H9 (cell line): ENCODE measurements at regions not wholly inside any gene's neighbourhood (a gene's known extent, or its start where the extent isn't known, plus 50 kb on each side); places are given as distances from the start of the nearest gene placed in this dataset.
A peak's percentile ranks its signal among the peaks of the same experiment; 100 is the strongest.

Experiments used
- DNase-seq: peaks from one replicate; pipeline ENCODE4 v3.0.0-alpha.2; 2017
- H2AFZ ChIP-seq: one replicate; pipeline ENCODE4 v1.6.1; 2013; ENCODE audit warnings: mild to moderate bottlenecking, low read length, control low read depth, moderate library complexity
- H2AK5ac ChIP-seq: 2 replicates; pipeline ENCODE4 v1.6.1; 2013; ENCODE audit warnings: low read length, control low read depth, mixed read lengths; ENCODE audit not compliant: insufficient read length
- H2BK120ac ChIP-seq: one replicate; pipeline ENCODE4 v1.6.1; 2013; ENCODE audit warnings: low read depth, mild to moderate bottlenecking, low read length, control low read depth, inconsistent platforms; ENCODE audit not compliant: poor library complexity, severe bottlenecking
- H2BK12ac ChIP-seq: 2 replicates; pipeline ENCODE4 v1.6.1; 2013; ENCODE audit warnings: low read length, control low read depth, mixed read lengths, low read depth; ENCODE audit not compliant: insufficient read length
- H2BK15ac ChIP-seq: 2 replicates; pipeline ENCODE4 v1.6.1; 2013; ENCODE audit warnings: low read depth, low read length, control low read depth
- H2BK20ac ChIP-seq: one replicate; pipeline ENCODE4 v1.6.1; 2013; ENCODE audit warnings: low read depth, mild to moderate bottlenecking, low read length, control low read depth, inconsistent platforms; ENCODE audit not compliant: poor library complexity, severe bottlenecking
- H2BK5ac ChIP-seq: 2 replicates; pipeline ENCODE4 v1.6.1; 2013; ENCODE audit warnings: low read length, control low read depth, mixed read lengths; ENCODE audit not compliant: insufficient read length
- H3K14ac ChIP-seq: 2 replicates; pipeline ENCODE4 v1.6.1; 2013; ENCODE audit warnings: low read length, control low read depth; ENCODE audit not compliant: insufficient read depth
- H3K18ac ChIP-seq: 2 replicates; pipeline ENCODE4 v1.6.1; 2013; ENCODE audit warnings: low read depth, mild to moderate bottlenecking, mixed read lengths, low read length, control low read depth; ENCODE audit not compliant: insufficient read length
- H3K23ac ChIP-seq: 2 replicates; pipeline ENCODE4 v1.6.1; 2013; ENCODE audit warnings: low read length, control low read depth, mixed read lengths, low read depth; ENCODE audit not compliant: insufficient read length
- H3K23me2 ChIP-seq: 2 replicates; pipeline ENCODE4 v1.6.1; 2013; ENCODE audit warnings: low read depth, mild to moderate bottlenecking, mixed read lengths, low read length, control low read depth; ENCODE audit not compliant: insufficient read length, poor library complexity, severe bottlenecking
- H3K27ac ChIP-seq: 2 replicates; pipeline ENCODE4 v1.5.1; 2013; ENCODE audit warnings: low read length, control low read depth, mixed read lengths, low read depth; ENCODE audit not compliant: insufficient read length
- H3K27me3 ChIP-seq: 2 replicates; pipeline ENCODE4 v1.6.1; 2013; ENCODE audit warnings: low read length, control low read depth, inconsistent platforms; ENCODE audit not compliant: insufficient read depth
- H3K4ac ChIP-seq: 2 replicates; pipeline ENCODE4 v1.6.1; 2013; ENCODE audit warnings: low read depth, mild to moderate bottlenecking, control low read depth, inconsistent platforms, low read length, moderate library complexity
- H3K4me1 ChIP-seq: 2 replicates; pipeline ENCODE4 v1.6.1; 2013; ENCODE audit warnings: low read length, control low read depth, inconsistent platforms; ENCODE audit not compliant: insufficient read depth
- H3K4me2 ChIP-seq: 2 replicates; pipeline ENCODE4 v1.6.1; 2013; ENCODE audit warnings: low read length, control low read depth, mixed read lengths; ENCODE audit not compliant: insufficient read length, insufficient read depth
- H3K56ac ChIP-seq: 2 replicates; pipeline ENCODE4 v1.6.1; 2013; ENCODE audit warnings: low read depth, mild to moderate bottlenecking, mixed read lengths, low read length, control low read depth; ENCODE audit not compliant: insufficient read length
- H3K79me1 ChIP-seq: 2 replicates; pipeline ENCODE4 v1.6.1; 2013; ENCODE audit warnings: low read depth, mild to moderate bottlenecking, moderate library complexity, low read length, control low read depth, inconsistent platforms; ENCODE audit not compliant: insufficient read depth, poor library complexity, severe bottlenecking
- H3K79me2 ChIP-seq: 2 replicates; pipeline ENCODE4 v1.6.1; 2013; ENCODE audit warnings: low read length, control low read depth, inconsistent platforms; ENCODE audit not compliant: insufficient read depth
- H3K9ac ChIP-seq: 2 replicates; pipeline ENCODE4 v1.6.1; 2013; ENCODE audit warnings: low read length, control low read depth, mixed read lengths; ENCODE audit not compliant: insufficient read length; ENCODE audit errors: extremely low read depth
- H3K9me3 ChIP-seq: one replicate; pipeline ENCODE4 v1.6.1; 2013; ENCODE audit warnings: low read depth, low read length, inconsistent platforms; ENCODE audit not compliant: control insufficient read depth
- H3T11ph ChIP-seq: one replicate; pipeline ENCODE4 v1.6.1; 2013; ENCODE audit warnings: mild to moderate bottlenecking, low read length, control low read depth, inconsistent platforms
- H4K20me1 ChIP-seq: one replicate; pipeline ENCODE4 v1.6.1; 2013; ENCODE audit not compliant: control insufficient read depth, insufficient read length, insufficient read depth
- H4K5ac ChIP-seq: 2 replicates; pipeline ENCODE4 v1.6.1; 2013; ENCODE audit warnings: low read depth, mild to moderate bottlenecking, mixed read lengths, low read length, control low read depth; ENCODE audit not compliant: insufficient read length
- H4K8ac ChIP-seq: replicated peaks from 2 replicates; pipeline ENCODE4 v1.6.1; 2013; ENCODE audit warnings: low read length, control low read depth, mixed read lengths, low read depth; ENCODE audit not compliant: insufficient read length
- H4K91ac ChIP-seq: 2 replicates; pipeline ENCODE4 v1.6.1; 2013; ENCODE audit warnings: low read depth, mild to moderate bottlenecking, moderate library complexity, mixed read lengths, low read length, control low read depth; ENCODE audit not compliant: insufficient read length
- H3K27ac Mint-ChIP-seq, 3 experiments: 2 replicates in 2 of 3; 3 replicates in 1 of 3; pipeline ENCODE4 v1.8.0; 2020 to 2021; ENCODE audit warnings: mixed read lengths in 3 of 3, mild to moderate bottlenecking in 1 of 3, moderate library complexity in 1 of 3
- H3K27me3 Mint-ChIP-seq: 2 replicates; pipeline ENCODE4 v1.8.0; 2021; ENCODE audit warnings: low read depth, mild to moderate bottlenecking, moderate library complexity, mixed read lengths
- H3K36me3 Mint-ChIP-seq, 3 experiments: 2 replicates in 2 of 3; 3 replicates in 1 of 3; pipeline ENCODE4 v1.8.0; 2020 to 2021; ENCODE audit warnings: low read depth in 3 of 3, mixed read lengths in 3 of 3; ENCODE audit not compliant: insufficient read depth in 1 of 3
- H3K4me1 Mint-ChIP-seq, 2 experiments: 2 replicates each; pipeline ENCODE4 v1.8.0; 2020; ENCODE audit warnings: mixed read lengths in 2 of 2
- H3K4me3 Mint-ChIP-seq, 2 experiments: 2 replicates in 1 of 2; 3 replicates in 1 of 2; pipeline ENCODE4 v1.8.0; 2020 to 2021; ENCODE audit warnings: mild to moderate bottlenecking in 2 of 2, mixed read lengths in 2 of 2, moderate library complexity in 1 of 2
- H3K9me3 Mint-ChIP-seq, 2 experiments: 2 replicates in 1 of 2; 3 replicates in 1 of 2; pipeline ENCODE4 v1.8.0; 2020; ENCODE audit warnings: mild to moderate bottlenecking in 2 of 2, mixed read lengths in 2 of 2, moderate library complexity in 1 of 2
- WGBS: extraction: QIAGEN DNeasy Blood & Tissue Kit; methylation state at CpG from one replicate; pipeline ENCODE4 v1.1.7; 2013; ENCODE audit warnings: missing lambda C conversion rate, low lambda C conversion rate, mixed read lengths; ENCODE audit not compliant: insufficient read length; ENCODE audit errors: extremely low coverage; 5-methylcytosine and 5-hydroxymethylcytosine counted together
- TF ChIP-seq, protein P1 (sequence below): fragments of 200-600 bp; sonication (generic); conservative IDR thresholded peaks from 3 replicates; pipeline ENCODE4 v1.8.0; 2021; ENCODE audit warnings: antibody characterized with exemption, mild to moderate bottlenecking

DNA sequence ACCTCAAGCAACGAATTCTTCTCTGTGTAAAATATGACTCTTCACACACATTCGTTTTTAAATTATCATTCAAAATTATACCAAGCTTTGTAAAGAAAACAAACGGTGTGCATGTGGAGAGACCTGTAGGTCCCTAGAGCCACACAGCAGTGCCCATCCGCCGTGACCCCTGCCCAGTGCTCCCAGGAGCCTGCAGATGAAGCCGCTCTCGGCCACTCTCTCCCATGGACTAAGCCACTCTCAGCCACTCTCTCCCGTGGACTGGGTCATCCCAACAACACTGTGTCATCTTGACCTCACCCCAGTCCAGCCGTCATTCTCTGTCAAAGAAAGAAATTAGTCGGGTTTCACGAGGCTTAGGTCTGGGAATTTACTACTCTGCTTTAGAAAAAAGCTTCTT lies 391.6 kb downstream of the BRD1 start:
- Mint-ChIP-seq H3K27me3 (peaks cover 17% of the 10 kb centered on the region), H3K4me3 (no peak overlapping the region)
- no peak for DNase-seq

More for the DNA sequence above, 391.6 kb downstream of the BRD1 start:
- H3K36me3 Mint-ChIP-seq = peaks cover 0 to 6% (median 0%) of the 10 kb centered on the region in 3 experiments; a peak in 1 of 7 replicates
- no peak overlapping the region for H2BK120ac ChIP-seq
- H3K18ac ChIP-seq = no peak overlapping the region
- no peak overlapping the region; the same call in 1 of the 2 replicates for H3K14ac ChIP-seq
- H3K23me2 ChIP-seq = no peaks in the 10 kb centered on the region
- no peak overlapping the region for H4K8ac ChIP-seq
- peaks cover 0 to 6% of the 10 kb centered on the region in 2 experiments; a peak in 2 of 5 replicates for H3K9me3 Mint-ChIP-seq
- H3K4ac ChIP-seq = no peak overlapping the region
- no peak overlapping the region for H3K23ac ChIP-seq
- peak overlapping the region in 1 of 3 experiments; percentile 16; a peak in 1 of 7 replicates for H3K27ac Mint-ChIP-seq
- no peak overlapping the region for H2AFZ ChIP-seq
- no peak overlapping the region for H3T11ph ChIP-seq
- TF ChIP-seq, protein P1, sequence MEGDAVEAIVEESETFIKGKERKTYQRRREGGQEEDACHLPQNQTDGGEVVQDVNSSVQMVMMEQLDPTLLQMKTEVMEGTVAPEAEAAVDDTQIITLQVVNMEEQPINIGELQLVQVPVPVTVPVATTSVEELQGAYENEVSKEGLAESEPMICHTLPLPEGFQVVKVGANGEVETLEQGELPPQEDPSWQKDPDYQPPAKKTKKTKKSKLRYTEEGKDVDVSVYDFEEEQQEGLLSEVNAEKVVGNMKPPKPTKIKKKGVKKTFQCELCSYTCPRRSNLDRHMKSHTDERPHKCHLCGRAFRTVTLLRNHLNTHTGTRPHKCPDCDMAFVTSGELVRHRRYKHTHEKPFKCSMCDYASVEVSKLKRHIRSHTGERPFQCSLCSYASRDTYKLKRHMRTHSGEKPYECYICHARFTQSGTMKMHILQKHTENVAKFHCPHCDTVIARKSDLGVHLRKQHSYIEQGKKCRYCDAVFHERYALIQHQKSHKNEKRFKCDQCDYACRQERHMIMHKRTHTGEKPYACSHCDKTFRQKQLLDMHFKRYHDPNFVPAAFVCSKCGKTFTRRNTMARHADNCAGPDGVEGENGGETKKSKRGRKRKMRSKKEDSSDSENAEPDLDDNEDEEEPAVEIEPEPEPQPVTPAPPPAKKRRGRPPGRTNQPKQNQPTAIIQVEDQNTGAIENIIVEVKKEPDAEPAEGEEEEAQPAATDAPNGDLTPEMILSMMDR = no peak
- WGBS = 100% methylated on average over 2 of the region's 11 CpGs
- no peak overlapping the region for H3K4me2 ChIP-seq
- H3K27me3 ChIP-seq = no peaks in the 10 kb centered on the region
- peaks cover 3 to 8% of the 10 kb centered on the region in 2 experiments; a peak in 3 of 4 replicates for H3K4me1 Mint-ChIP-seq
- H2BK15ac ChIP-seq = no peak overlapping the region
- H2AK5ac ChIP-seq = no peak overlapping the region
- no peak overlapping the region for H4K5ac ChIP-seq
- H2BK12ac ChIP-seq = no peak overlapping the region
- no peaks in the 10 kb centered on the region for H4K20me1 ChIP-seq
- no peaks in the 10 kb centered on the region for H3K4me1 ChIP-seq
- no peaks in the 10 kb centered on the region for H3K79me2 ChIP-seq
- no peaks in the 10 kb centered on the region for H3K79me1 ChIP-seq
- no peak overlapping the region for H3K9ac ChIP-seq
- no peak overlapping the region for H2BK20ac ChIP-seq
- H3K9me3 ChIP-seq = no peaks in the 10 kb centered on the region
- H3K27ac ChIP-seq = no peak overlapping the region
- no peak overlapping the region for H2BK5ac ChIP-seq
- H4K91ac ChIP-seq = no peak overlapping the region
- H3K56ac ChIP-seq = no peak overlapping the region
